Stimulated activated CD4-positive, alpha-beta T cell treated with anti-CD3 and anti-CD28 coated beads, Interleukin-4, amount 100 ng/mL, for 48 hours (primary cell): ENCODE measurements at regions not wholly inside any gene's neighbourhood (a gene's known extent, or its start where the extent isn't known, plus 50 kb on each side); places are given as distances from the start of the nearest gene placed in this dataset.
"Not testable (repeated sequence)": the region's sequence is repeated elsewhere in the genome, so short reads cannot be mapped to it uniquely, and the experiment has no call there.

Experiments
- DNase-seq, 2 donors: peaks; one replicate each; pipeline ENCODE4 v3.0.0-alpha.2; 2020; ENCODE audit warnings: low read depth in 2 of 2

GRCh38 chr1:99062192-99062591 lies 57.5 kb upstream of the PLPPR5 start:
- no peak for DNase-seq

- DNase-seq = no peak
These were observed 64.5 kb upstream of the PLPPR5 start for GRCh38 chr1:99069146-99069545.

DNA sequence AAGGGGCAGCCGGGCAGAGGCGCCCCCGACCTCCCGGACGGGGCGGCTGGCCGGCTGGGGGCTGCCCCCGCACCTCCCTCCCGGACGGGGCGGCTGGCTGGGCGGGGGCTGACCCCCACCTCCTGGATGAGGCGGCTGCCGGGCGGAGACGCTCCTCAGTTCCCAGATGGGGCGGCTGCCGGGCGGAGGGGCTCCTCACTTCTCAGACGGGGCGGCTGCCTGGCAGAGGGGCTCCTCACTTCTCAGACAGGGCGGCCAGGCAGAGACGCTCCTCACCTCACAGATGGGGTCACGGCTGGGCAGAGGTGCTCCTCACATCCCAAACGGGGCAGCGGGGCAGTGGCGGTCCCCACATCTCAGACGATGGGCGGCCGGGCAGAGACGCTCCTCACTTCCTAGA lies 73.9 kb upstream of the PLPPR5 start:
- DNase-seq = not testable (repeated sequence)

GRCh38 chr1:99082366-99082765 lies 77.7 kb upstream of the PLPPR5 start:
- no peak for DNase-seq

GRCh38 chr1:99083338-99083737 lies 78.7 kb upstream of the PLPPR5 start:
- no peak for DNase-seq

GRCh38 chr1:99084562-99084961 lies 79.9 kb upstream of the PLPPR5 start:
- DNase-seq = no peak

DNA sequence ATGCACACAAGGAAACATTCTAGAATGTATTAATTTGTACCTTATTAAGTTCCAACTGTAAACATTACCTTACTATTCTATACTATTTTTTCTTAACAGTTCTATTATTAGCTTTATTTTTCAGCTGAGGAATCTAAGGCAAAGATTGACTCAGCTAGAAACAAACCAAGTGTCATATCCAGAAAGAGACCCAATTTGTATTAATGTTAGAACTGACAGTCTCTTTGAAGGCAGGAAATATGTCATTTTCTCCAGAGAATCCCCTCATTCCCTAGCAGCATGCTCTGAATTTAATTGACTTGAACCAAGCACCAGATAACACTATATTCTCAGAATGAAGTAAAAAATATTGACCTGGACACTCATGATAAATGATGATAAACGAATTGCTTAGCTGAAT lies 81.4 kb upstream of the PLPPR5 start:
- DNase-seq = no peak

- DNase-seq = no peak
These were observed 93.9 kb upstream of the PLPPR5 start for GRCh38 chr1:99098589-99098988.

- DNase-seq = no peak
These were observed 101.6 kb upstream of the PLPPR5 start for GRCh38 chr1:99106274-99106673.

DNA sequence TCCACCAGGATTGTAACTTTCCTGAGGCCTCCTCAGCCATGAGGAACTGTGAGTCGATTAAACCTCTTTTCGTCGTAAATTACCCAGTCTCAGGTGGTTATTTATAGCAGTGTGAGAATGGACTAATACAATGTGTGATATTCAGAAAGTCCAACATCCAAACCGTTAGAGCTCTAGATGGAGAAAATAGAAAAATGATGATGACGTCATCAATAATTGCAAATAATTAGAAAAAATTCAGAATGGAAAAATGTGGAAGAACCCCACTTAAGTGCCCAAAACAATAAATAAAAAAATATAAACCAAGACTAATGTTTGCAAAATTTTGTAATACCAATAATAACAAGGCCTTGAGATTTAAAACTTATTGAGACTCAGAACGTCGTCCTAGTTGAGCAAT lies 103.0 kb upstream of the PLPPR5 start:
- DNase-seq = no peak

GRCh38 chr1:99110140-99111041 lies 105.7 kb upstream of the PLPPR5 start:
- no peak for DNase-seq

DNA sequence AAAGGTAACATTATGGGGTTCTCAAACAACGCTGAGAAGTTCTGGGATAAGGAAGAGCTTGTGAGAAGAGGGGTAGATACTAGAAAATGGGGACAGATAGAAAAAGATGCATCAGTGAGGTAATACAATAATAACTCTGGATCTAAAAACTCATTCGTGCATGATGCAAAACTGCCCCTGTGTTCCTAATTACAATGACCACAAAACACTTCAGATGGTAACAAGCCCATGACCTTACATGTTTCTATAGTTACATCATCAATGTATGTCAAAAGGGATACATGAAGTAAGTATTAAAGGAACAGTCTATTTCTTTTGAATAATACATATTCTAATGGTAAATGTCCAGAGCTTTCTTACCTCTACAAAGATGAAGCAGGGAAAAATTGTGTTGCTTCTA lies 110.6 kb upstream of the PLPPR5 start:
- no peak for DNase-seq

DNA sequence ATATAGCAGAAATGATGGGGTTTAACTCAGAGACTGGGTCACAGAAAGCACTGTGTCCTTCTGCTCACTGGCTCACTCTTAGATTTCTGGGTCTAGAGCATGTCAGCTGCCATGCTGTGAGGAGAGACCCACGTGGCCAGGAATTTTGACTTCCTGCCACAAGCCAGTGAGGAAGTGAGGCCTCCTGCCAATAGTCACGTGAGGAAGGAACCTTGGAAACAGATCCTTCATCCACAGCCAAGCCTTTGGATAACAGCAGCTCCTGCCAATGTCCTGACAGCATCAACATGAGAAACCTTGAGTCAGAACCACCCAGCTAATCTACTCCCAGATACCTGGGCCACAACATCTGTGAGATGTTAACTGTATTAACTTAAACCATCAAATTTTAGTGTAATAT lies 114.5 kb upstream of the PLPPR5 start:
- DNase-seq = no peak

GRCh38 chr1:99122039-99122438 lies 117.4 kb upstream of the PLPPR5 start:
- DNase-seq = no peak

DNA sequence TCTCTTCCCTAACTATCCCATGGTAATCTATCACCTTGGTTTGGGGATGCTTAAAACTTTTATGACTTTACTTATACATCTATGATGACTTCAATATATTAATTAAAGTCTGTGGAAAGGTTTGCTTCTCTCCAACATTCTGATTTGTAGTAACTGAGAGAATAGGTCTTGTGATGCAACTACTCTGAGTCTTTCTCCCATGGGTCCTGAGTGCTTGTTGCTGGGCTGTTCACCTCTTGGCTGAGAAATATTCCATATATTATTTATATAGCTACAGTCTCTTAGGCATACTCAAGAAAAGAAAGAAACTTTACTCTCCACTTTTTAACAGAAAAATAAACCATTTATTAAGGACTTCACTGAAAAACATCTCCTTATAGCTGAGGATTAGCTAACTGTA lies 119.3 kb upstream of the PLPPR5 start:
- no peak for DNase-seq

- no peak for DNase-seq
These were observed 126.9 kb upstream of the PLPPR5 start for GRCh38 chr1:99131546-99131945.

- DNase-seq = no peak
These were observed 129.3 kb upstream of the PLPPR5 start for GRCh38 chr1:99133756-99134500.

GRCh38 chr1:99137554-99138206 lies 126.6 kb upstream of the PLPPR4 start:
- DNase-seq = no peak

DNA sequence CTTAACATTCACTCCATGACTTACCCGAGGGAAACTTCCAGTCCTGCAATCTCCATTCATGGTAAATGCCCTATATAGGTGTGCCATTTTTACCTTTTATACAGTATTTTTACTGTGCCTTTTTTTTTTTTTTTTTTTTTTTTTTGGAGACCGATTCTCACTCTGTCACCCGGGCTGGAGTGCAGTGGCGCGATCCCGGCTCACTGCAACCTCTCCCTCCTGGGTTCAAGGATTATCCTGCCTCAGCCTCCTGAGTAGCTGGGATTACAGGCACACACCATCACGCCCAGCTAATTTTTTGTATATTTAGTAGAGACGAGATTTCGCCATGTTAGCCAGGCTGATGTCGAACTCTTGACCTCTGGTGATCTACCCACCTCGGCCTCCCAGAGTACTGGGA lies 124.4 kb upstream of the PLPPR4 start:
- no peak for DNase-seq

DNA sequence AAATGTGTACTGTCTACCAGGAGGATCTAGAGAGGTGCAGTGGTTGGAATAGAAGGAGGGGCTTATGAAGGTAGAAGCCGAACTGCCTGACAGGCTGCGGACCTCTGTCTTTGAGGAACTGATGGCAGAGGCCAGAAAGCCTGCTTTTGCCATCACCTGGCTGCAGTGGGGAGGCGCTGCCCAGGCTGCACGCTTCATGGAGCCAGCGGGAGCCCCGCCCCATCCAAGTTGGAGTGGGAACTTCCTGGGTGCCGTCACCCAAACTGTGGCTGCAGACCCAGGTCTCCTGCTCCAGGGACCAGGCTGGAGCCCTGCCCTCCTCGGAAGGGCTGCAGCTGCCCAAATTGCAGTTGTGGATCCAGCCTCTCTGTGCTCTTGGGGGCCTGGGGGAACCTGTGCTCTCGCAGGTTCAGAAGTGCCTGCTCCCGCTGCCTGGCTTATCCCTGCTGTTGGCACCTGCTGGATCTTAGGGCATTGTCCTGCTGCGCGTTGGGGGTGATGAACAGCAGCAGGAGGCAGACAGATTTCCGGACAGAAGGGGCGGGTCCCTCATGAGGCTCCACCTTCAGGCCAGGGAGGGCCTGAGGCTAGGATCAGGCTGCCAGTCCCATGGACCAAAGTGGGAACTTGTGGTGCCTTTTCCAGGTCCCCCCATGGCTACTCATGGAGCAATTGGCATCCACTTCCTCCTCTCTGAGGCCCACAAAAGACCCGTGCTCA lies 118.0 kb upstream of the PLPPR4 start:
- no peak for DNase-seq

DNA sequence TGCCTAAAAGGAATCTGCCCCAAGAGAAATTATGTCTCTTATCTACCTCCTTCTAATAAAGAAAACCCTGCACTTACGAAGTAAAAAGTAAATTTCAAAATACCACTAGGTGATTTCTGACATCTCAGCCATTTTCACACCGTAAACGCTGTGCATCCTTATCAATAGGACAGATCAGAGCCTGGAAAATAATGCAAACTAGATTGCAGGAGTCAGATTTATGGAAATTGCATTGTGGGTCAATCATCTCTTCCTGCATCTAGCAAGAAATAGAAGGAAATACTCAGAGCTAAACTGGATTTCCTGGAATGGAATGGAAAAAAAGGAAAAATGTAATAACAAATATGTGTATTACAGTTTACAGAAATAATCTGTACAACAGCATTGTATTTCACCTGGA lies 114.3 kb upstream of the PLPPR4 start:
- no peak for DNase-seq

DNA sequence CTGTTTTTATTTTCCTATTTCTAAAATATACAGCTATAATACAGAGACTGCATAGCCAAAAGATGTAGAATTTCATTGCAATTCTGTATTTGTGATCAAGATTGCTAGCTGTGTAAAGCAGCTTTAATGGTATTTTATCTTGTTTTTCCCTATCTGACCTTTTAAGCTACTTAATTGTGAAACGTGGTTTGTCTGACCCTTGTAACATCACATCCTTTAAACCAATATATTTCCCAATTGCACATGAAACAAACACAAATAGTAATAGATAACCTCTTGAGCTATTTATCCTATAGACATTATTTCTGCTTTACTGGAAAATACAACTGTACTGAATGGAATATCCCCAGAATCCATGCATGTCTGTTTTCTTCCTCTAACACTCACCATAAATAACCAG lies 112.2 kb upstream of the PLPPR4 start:
- DNase-seq = no peak
